ENCODE measurements at regions not wholly inside any gene's neighbourhood (a gene's known extent, or its start where the extent isn't known, plus 50 kb on each side); places are given as distances from the start of the nearest gene placed in this dataset.
"Not testable (repeated sequence)": the region's sequence is repeated elsewhere in the genome, so short reads cannot be mapped to it uniquely, and the experiment has no call there.

- no peak overlapping the region for H3K9ac ChIP-seq (ENCODE audit: insufficient read depth, low read length, poor library complexity, severe bottlenecking)
Observed at GRCh38 chr10:81251457-81252115, 623.4 kb upstream of the NRG3 start.

GRCh38 chr10:81264991-81265390, 610.0 kb upstream of the NRG3 start:
- H3K4me3 Mint-ChIP-seq; H3K27me3 ChIP-seq (ENCODE audit: control insufficient read depth in 2 of 2, insufficient read depth in 2 of 2, low read length in 2 of 2); H3K27me3 Mint-ChIP-seq (ENCODE audit: low read depth in 3 of 3); H3K4me2 ChIP-seq (replicated peaks; ENCODE audit: extremely low read depth, low read length, poor library complexity, severe bottlenecking); H2AFZ ChIP-seq (ENCODE audit: insufficient read depth, low read depth, low read length, poor library complexity, severe bottlenecking); H3K27ac Mint-ChIP-seq; H3K79me2 ChIP-seq (ENCODE audit: insufficient read depth, low read length); H3K4me3 ChIP-seq (replicated peaks in 1 of 3; ENCODE audit: low read depth in 2 of 3, low read length in 3 of 3); H3K9me3 ChIP-seq (replicated peaks in 1 of 2; ENCODE audit: control insufficient read depth in 1 of 2, insufficient read depth in 1 of 2, low read length in 2 of 2); H3K27ac ChIP-seq (ENCODE audit: low read depth in 1 of 2, low read length in 2 of 2); H3K9ac ChIP-seq (ENCODE audit: insufficient read depth, low read length, poor library complexity, severe bottlenecking); H4K20me1 ChIP-seq (ENCODE audit: insufficient read depth, low read length); H3K36me3 ChIP-seq (replicated peaks in 1 of 2; ENCODE audit: control insufficient read depth in 1 of 2, insufficient read depth in 2 of 2, low read length in 2 of 2); DNase-seq; intact Hi-C loops (cut with micrococcal nuclease); H3K36me3 Mint-ChIP-seq; H3K4me1 ChIP-seq (ENCODE audit: control insufficient read depth in 1 of 2, insufficient read depth in 2 of 2, low read length in 2 of 2); H3K4me1 Mint-ChIP-seq: not testable (repeated sequence)
- H3K9me3 Mint-ChIP-seq, result peaks cover 0 to 18% (median 3%) of the 10 kb centered on the region in 7 donors
- 100% methylated on average over 2 of the region's 18 CpGs for WGBS (ENCODE audit: insufficient coverage)

More at GRCh38 chr10:81251457-81252115, 623.4 kb upstream of the NRG3 start:
- Mint-ChIP-seq H3K36me3 (no peaks in the 10 kb centered on the region), H3K4me3 (no peak overlapping the region), H3K9me3 (peaks cover 0 to 5% (median 0%) of the 10 kb centered on the region in 7 donors), H3K27me3 (ENCODE audit: low read depth in 3 of 3) (no peaks in the 10 kb centered on the region), H3K27ac (no peak overlapping the region), H3K4me1 (no peaks in the 10 kb centered on the region)
- Histone ChIP-seq H3K79me2 (ENCODE audit: insufficient read depth, low read length) (no peaks in the 10 kb centered on the region), H2AFZ (ENCODE audit: insufficient read depth, low read depth, low read length, poor library complexity, severe bottlenecking) (no peak overlapping the region), H3K4me2 (replicated peaks; ENCODE audit: extremely low read depth, low read length, poor library complexity, severe bottlenecking) (no peak overlapping the region), H3K4me3 (replicated peaks in 1 of 3; ENCODE audit: low read depth in 2 of 3, low read length in 3 of 3) (no peak overlapping the region), H3K27me3 (ENCODE audit: control insufficient read depth in 2 of 2, insufficient read depth in 2 of 2, low read length in 2 of 2) (no peaks in the 10 kb centered on the region), H3K9me3 (replicated peaks in 1 of 2; ENCODE audit: control insufficient read depth in 1 of 2, insufficient read depth in 1 of 2, low read length in 2 of 2) (no peaks in the 10 kb centered on the region), H4K20me1 (ENCODE audit: insufficient read depth, low read length) (no peaks in the 10 kb centered on the region), H3K4me1 (ENCODE audit: control insufficient read depth in 1 of 2, insufficient read depth in 2 of 2, low read length in 2 of 2) (no peaks in the 10 kb centered on the region), H3K36me3 (replicated peaks in 1 of 2; ENCODE audit: control insufficient read depth in 1 of 2, insufficient read depth in 2 of 2, low read length in 2 of 2) (no peaks in the 10 kb centered on the region), H3K27ac (ENCODE audit: low read depth in 1 of 2, low read length in 2 of 2) (no peak overlapping the region)
- DNase-seq, result no peak
- intact Hi-C loops (cut with micrococcal nuclease), result no loop called here
- no CpG with 5 or more reads among the region's 4 CpGs for WGBS (ENCODE audit: insufficient coverage)
- TF ChIP-seq CTCF (IDR thresholded peaks at IDR 0.05), result no peak
